ENCODE measurements at regions not wholly inside any gene's neighbourhood (a gene's known extent, or its start where the extent isn't known, plus 50 kb on each side); places are given as distances from the start of the nearest gene placed in this dataset.

DNA sequence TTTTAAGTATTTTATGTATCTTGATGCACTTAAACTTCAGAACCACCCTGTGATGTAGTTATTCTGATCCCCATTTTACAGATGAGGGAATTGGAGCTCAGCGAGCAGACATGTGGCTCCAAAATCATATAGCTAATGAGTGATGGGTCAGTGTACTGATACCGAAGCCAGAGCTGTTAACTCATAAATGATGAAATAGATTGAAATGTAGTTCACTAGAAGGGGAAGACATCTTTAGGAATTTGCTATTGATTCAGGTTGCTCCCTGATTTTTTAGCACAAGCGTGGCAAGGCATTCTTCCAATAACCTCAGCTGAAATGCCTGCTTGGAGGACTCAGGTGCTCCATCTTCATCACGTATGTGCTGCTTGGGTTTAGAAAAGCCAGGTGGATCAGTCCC, 228.8 kb downstream of the PTEN start:
- H4K20me1 ChIP-seq (ENCODE audit: control insufficient read depth, insufficient read depth, low read depth, low read length) = no peaks in the 10 kb centered on the region
- no peaks in the 10 kb centered on the region for H3K9me2 ChIP-seq (replicated peaks; ENCODE audit: control insufficient read depth, low read length)
- no peaks in the 10 kb centered on the region for H3F3A ChIP-seq (ENCODE audit: control insufficient read depth, insufficient read depth)
- H3K36me3 ChIP-seq (ENCODE audit: control insufficient read depth, low read length) = no peaks in the 10 kb centered on the region
- peak overlapping the region; percentile 8; the same call in 1 of the 2 replicates for H3K4me2 ChIP-seq (ENCODE audit: low read length)
- H3K79me2 ChIP-seq (ENCODE audit: control insufficient read depth, low read length) = no peaks in the 10 kb centered on the region
- no peaks in the 10 kb centered on the region for H3K27me3 ChIP-seq (ENCODE audit: control insufficient read depth, low read length)
- no peaks in the 10 kb centered on the region for H3K9me3 ChIP-seq (ENCODE audit: control insufficient read depth, insufficient read depth, low read length)
- peaks cover 73% of the 10 kb centered on the region for H3K4me1 ChIP-seq (ENCODE audit: control insufficient read depth, low read length)
- H3K4me3 ChIP-seq (ENCODE audit: low read length) = no peak overlapping the region
- TF ChIP-seq, protein P1, sequence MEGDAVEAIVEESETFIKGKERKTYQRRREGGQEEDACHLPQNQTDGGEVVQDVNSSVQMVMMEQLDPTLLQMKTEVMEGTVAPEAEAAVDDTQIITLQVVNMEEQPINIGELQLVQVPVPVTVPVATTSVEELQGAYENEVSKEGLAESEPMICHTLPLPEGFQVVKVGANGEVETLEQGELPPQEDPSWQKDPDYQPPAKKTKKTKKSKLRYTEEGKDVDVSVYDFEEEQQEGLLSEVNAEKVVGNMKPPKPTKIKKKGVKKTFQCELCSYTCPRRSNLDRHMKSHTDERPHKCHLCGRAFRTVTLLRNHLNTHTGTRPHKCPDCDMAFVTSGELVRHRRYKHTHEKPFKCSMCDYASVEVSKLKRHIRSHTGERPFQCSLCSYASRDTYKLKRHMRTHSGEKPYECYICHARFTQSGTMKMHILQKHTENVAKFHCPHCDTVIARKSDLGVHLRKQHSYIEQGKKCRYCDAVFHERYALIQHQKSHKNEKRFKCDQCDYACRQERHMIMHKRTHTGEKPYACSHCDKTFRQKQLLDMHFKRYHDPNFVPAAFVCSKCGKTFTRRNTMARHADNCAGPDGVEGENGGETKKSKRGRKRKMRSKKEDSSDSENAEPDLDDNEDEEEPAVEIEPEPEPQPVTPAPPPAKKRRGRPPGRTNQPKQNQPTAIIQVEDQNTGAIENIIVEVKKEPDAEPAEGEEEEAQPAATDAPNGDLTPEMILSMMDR (IDR thresholded peaks at IDR 0.05; ENCODE audit: low read depth, low read length, poor library complexity, severe bottlenecking) = no peak
- TF ChIP-seq EZH2phosphoT487 (IDR thresholded peaks at IDR 0.05; ENCODE audit: borderline replicate concordance, low read length) = no peak
- no peak overlapping the region for H3K27ac ChIP-seq (ENCODE audit: low read depth, low read length)

DNA sequence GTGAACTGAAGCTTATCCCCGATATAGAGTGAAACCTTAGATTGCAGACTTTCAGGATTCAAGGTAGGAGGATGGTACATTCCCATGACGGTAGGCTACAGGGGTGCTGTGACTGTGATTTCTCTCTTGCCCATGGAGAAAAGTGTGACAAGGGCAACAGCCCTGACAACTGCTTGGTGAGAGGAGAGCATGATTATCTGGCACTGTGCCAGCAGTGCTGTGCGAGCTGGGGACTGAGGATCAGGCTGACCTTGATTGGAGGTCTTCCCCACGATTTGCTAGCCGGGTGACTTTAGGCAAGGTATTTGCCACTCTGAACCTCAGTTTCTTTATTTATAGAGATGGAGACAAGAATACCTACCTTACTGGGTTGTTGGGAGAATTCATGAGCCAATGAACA, 229.5 kb downstream of the PTEN start:
- H3K4me2 ChIP-seq (ENCODE audit: low read length) = no peak overlapping the region

DNA sequence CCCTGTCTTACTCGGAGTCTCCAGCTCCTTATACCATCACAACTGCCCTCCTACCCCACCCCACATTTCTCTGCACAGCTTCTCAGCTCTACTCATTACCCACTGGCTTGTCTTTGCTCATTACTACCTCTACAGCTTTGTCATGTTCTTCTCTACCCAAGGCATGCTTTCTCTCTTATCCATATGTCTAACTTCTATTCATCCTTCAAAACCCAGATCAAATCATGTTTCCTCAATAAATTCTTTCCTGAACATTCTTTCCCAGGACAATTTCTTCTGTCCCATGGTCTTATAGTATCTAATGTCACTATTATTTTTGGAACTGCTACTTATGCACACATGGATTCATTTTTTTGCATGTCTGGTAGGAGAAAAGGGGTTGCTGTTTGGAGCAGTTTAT, 231.4 kb downstream of the PTEN start:
- no peaks in the 10 kb centered on the region for H3K79me2 ChIP-seq (ENCODE audit: control insufficient read depth, low read length)
- no peaks in the 10 kb centered on the region for H3K9me2 ChIP-seq (replicated peaks; ENCODE audit: control insufficient read depth, low read length)
- H3K4me2 ChIP-seq (ENCODE audit: low read length) = no peak overlapping the region
- H3K4me1 ChIP-seq (ENCODE audit: control insufficient read depth, low read length) = peaks cover 75% of the 10 kb centered on the region
- no peaks in the 10 kb centered on the region for H4K20me1 ChIP-seq (ENCODE audit: control insufficient read depth, insufficient read depth, low read depth, low read length)
- H3F3A ChIP-seq (ENCODE audit: control insufficient read depth, insufficient read depth) = 0 out of 2 replicates have a peak, but pooled peaks cover 2% of the 10 kb centered on the region
- TF ChIP-seq EZH2phosphoT487 (IDR thresholded peaks at IDR 0.05; ENCODE audit: borderline replicate concordance, low read length) = no peak
- TF ChIP-seq, protein P1 (IDR thresholded peaks at IDR 0.05; ENCODE audit: low read depth, low read length, poor library complexity, severe bottlenecking) = no peak
- H3K9me3 ChIP-seq (ENCODE audit: control insufficient read depth, insufficient read depth, low read length) = no peaks in the 10 kb centered on the region
- H3K27me3 ChIP-seq (ENCODE audit: control insufficient read depth, low read length) = no peaks in the 10 kb centered on the region
- H3K4me3 ChIP-seq (ENCODE audit: low read length) = no peak overlapping the region
- H3K36me3 ChIP-seq (ENCODE audit: control insufficient read depth, low read length) = no peaks in the 10 kb centered on the region
- H3K27ac ChIP-seq (ENCODE audit: low read depth, low read length) = no peak overlapping the region

More for the DNA sequence above, 229.5 kb downstream of the PTEN start:
- H3K79me2 ChIP-seq (ENCODE audit: control insufficient read depth, low read length) = no peaks in the 10 kb centered on the region
- H3K9me3 ChIP-seq (ENCODE audit: control insufficient read depth, insufficient read depth, low read length) = no peaks in the 10 kb centered on the region
- no peaks in the 10 kb centered on the region for H3K36me3 ChIP-seq (ENCODE audit: control insufficient read depth, low read length)
- H3K27me3 ChIP-seq (ENCODE audit: control insufficient read depth, low read length) = no peaks in the 10 kb centered on the region
- H3K4me1 ChIP-seq (ENCODE audit: control insufficient read depth, low read length) = peaks cover 78% of the 10 kb centered on the region
- no peaks in the 10 kb centered on the region for H4K20me1 ChIP-seq (ENCODE audit: control insufficient read depth, insufficient read depth, low read depth, low read length)
- H3F3A ChIP-seq (ENCODE audit: control insufficient read depth, insufficient read depth) = no peaks in the 10 kb centered on the region
- TF ChIP-seq, protein P1 (IDR thresholded peaks at IDR 0.05; ENCODE audit: low read depth, low read length, poor library complexity, severe bottlenecking) = no peak
- no peak for TF ChIP-seq EZH2phosphoT487 (IDR thresholded peaks at IDR 0.05; ENCODE audit: borderline replicate concordance, low read length)
- no peak overlapping the region for H3K4me3 ChIP-seq (ENCODE audit: low read length)
- H3K27ac ChIP-seq (ENCODE audit: low read depth, low read length) = no peak overlapping the region
- H3K9me2 ChIP-seq (replicated peaks; ENCODE audit: control insufficient read depth, low read length) = no peaks in the 10 kb centered on the region

Measured in DOHH2 (cell line).